AG10803 (cell line): ENCODE measurements at regions not wholly inside any gene's neighbourhood (a gene's known extent, or its start where the extent isn't known, plus 50 kb on each side); places are given as distances from the start of the nearest gene placed in this dataset.

Source experiments
- DNase-seq: peaks from one replicate; pipeline ENCODE4 v3.0.0; 2010; ENCODE audit warnings: low read depth
- H3K4me3 ChIP-seq: 2 replicates; pipeline ENCODE4 v1.5.1; 2011; ENCODE audit warnings: mild to moderate bottlenecking, low read length, control low read depth
- TF ChIP-seq, protein P1 (sequence below): conservative IDR thresholded peaks from 2 replicates; pipeline ENCODE4 v1.5.1; 2011; ENCODE audit warnings: mild to moderate bottlenecking, low read length, control low read depth, inconsistent platforms

GRCh38 chr16:79363035-79363434 lies 237.5 kb downstream of the MAF start:
- TF ChIP-seq, protein P1, sequence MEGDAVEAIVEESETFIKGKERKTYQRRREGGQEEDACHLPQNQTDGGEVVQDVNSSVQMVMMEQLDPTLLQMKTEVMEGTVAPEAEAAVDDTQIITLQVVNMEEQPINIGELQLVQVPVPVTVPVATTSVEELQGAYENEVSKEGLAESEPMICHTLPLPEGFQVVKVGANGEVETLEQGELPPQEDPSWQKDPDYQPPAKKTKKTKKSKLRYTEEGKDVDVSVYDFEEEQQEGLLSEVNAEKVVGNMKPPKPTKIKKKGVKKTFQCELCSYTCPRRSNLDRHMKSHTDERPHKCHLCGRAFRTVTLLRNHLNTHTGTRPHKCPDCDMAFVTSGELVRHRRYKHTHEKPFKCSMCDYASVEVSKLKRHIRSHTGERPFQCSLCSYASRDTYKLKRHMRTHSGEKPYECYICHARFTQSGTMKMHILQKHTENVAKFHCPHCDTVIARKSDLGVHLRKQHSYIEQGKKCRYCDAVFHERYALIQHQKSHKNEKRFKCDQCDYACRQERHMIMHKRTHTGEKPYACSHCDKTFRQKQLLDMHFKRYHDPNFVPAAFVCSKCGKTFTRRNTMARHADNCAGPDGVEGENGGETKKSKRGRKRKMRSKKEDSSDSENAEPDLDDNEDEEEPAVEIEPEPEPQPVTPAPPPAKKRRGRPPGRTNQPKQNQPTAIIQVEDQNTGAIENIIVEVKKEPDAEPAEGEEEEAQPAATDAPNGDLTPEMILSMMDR = no peak
- H3K4me3 ChIP-seq = no peak overlapping the region
- no peak for DNase-seq

- TF ChIP-seq, protein P1 = no peak
- no peak for DNase-seq
- H3K4me3 ChIP-seq = no peak overlapping the region
Observed at GRCh38 chr16:79362300-79362970, 238.1 kb downstream of the MAF start.

DNA sequence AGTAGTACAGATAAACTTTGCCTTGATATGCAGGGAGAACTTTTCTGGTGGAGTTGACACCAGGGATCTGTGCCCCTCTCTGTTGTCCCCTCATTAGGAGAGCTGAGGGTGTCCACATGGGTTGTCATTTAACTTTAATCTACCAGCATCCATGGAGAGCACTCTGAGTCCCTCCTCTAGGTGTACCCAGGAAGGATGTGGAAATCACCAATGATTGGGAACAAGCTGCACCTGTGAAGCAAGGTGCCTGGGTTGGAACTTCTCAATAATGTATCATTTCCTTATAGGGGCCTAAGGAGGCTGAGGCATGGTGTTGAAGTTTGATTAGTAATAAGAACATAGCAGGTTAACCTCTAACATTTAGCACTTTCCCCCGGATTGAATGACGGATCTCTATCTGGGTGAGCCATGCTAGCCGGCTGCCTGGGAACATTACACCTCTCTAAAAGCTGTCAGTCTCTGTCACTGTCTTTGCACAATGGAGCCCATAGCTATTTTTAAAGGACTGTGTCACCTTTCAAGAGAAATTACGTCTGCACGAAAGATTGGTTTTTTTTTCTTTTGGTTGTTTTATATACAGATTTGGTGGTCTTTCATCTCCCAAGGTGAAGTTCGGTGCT lies 239.3 kb downstream of the MAF start:
- TF ChIP-seq, protein P1 = no peak
- no peak overlapping the region for H3K4me3 ChIP-seq
- DNase-seq = no peak

GRCh38 chr16:79360267-79360666 lies 240.3 kb downstream of the MAF start:
- no peak for DNase-seq
- H3K4me3 ChIP-seq = no peak overlapping the region
- TF ChIP-seq, protein P1 = no peak

- TF ChIP-seq, protein P1 = no peak
- DNase-seq = no peak
- H3K4me3 ChIP-seq = no peak overlapping the region
Observed at GRCh38 chr16:79359082-79359481, 241.5 kb downstream of the MAF start.

- TF ChIP-seq, protein P1 = no peak
- H3K4me3 ChIP-seq = no peak overlapping the region
- no peak for DNase-seq
Observed at GRCh38 chr16:79358188-79358587, 242.3 kb downstream of the MAF start.
